HPDE6-E6E7 (cell line): ENCODE measurements at regions not wholly inside any gene's neighbourhood (a gene's known extent, or its start where the extent isn't known, plus 50 kb on each side); places are given as distances from the start of the nearest gene placed in this dataset.

ENCODE experiments used
- DNase-seq: peaks from one replicate; pipeline ENCODE4 v3.0.0; 2011; ENCODE audit warnings: missing footprints; ENCODE audit errors: extremely low spot score

- DNase-seq: no peak
Observed at GRCh38 chr3:110749006-110749405, 322.6 kb upstream of the NECTIN3 start.

- DNase-seq: no peak
Observed at GRCh38 chr3:110750201-110750600, 321.4 kb upstream of the NECTIN3 start.

- DNase-seq: no peak
Observed at GRCh38 chr3:110752307-110752706, 319.3 kb upstream of the NECTIN3 start.

GRCh38 chr3:110753516-110753915 lies 318.1 kb upstream of the NECTIN3 start:
- no peak for DNase-seq

- no peak for DNase-seq
Observed at GRCh38 chr3:110754212-110754916, 317.3 kb upstream of the NECTIN3 start.

- DNase-seq: no peak
Observed at GRCh38 chr3:110755345-110755744, 316.3 kb upstream of the NECTIN3 start.

GRCh38 chr3:110756705-110757104 lies 314.9 kb upstream of the NECTIN3 start:
- no peak for DNase-seq

- no peak for DNase-seq
Observed at GRCh38 chr3:110758208-110758607, 313.4 kb upstream of the NECTIN3 start.

GRCh38 chr3:110767156-110767555 lies 304.5 kb upstream of the NECTIN3 start:
- DNase-seq: no peak

- no peak for DNase-seq
Observed at GRCh38 chr3:110767838-110768237, 303.8 kb upstream of the NECTIN3 start.

- no peak for DNase-seq
Observed at GRCh38 chr3:110773413-110773954, 298.1 kb upstream of the NECTIN3 start.

GRCh38 chr3:110774496-110775265 lies 296.9 kb upstream of the NECTIN3 start:
- no peak for DNase-seq

- no peak for DNase-seq
Observed at GRCh38 chr3:110779581-110779980, 292.0 kb upstream of the NECTIN3 start.

- DNase-seq: no peak
Observed at GRCh38 chr3:110783541-110783940, 288.1 kb upstream of the NECTIN3 start.

- DNase-seq: no peak
Observed at GRCh38 chr3:110788794-110789193, 282.8 kb upstream of the NECTIN3 start.

- DNase-seq: no peak
Observed at GRCh38 chr3:110789315-110789714, 282.3 kb upstream of the NECTIN3 start.

GRCh38 chr3:110790631-110791030 lies 281.0 kb upstream of the NECTIN3 start:
- DNase-seq: no peak

- DNase-seq: no peak
Observed at GRCh38 chr3:110791995-110792686, 279.5 kb upstream of the NECTIN3 start.

- no peak for DNase-seq
Observed at GRCh38 chr3:110793611-110794010, 278.0 kb upstream of the NECTIN3 start.

- no peak for DNase-seq
Observed at GRCh38 chr3:110795163-110795562, 276.5 kb upstream of the NECTIN3 start.

GRCh38 chr3:110799271-110799670 lies 272.3 kb upstream of the NECTIN3 start:
- DNase-seq: no peak

- no peak for DNase-seq
Observed at GRCh38 chr3:110804856-110805255, 266.8 kb upstream of the NECTIN3 start.
